Natural killer cell (primary cell): ENCODE measurements at regions not wholly inside any gene's neighbourhood (a gene's known extent, or its start where the extent isn't known, plus 50 kb on each side); places are given as distances from the start of the nearest gene placed in this dataset.

ENCODE experiments used
- ATAC-seq, 3 donors: fragments of 150-1000 bp in 2 of 3; fragments of 200-7000 bp in 1 of 3; cut with Tn5 transposase; 1 replicate in 1 of 3; 2 replicates in 2 of 3; pipeline ENCODE4 v1.10.0; 2021; ENCODE audit warnings: mild to moderate bottlenecking in 2 of 3, moderate library complexity in 2 of 3
- DNase-seq, 2 donors: peaks; one replicate each; pipeline versions ENCODE4 v3.0.0 to v3.0.0-alpha.2; 2013 to 2021; ENCODE audit warnings: mixed read lengths in 1 of 2
- H3K27ac ChIP-seq: one replicate; pipeline ENCODE4 v1.5.1; 2013; ENCODE audit warnings: mild to moderate bottlenecking, low read length
- H3K27me3 ChIP-seq: one replicate; pipeline ENCODE4 v1.6.1; 2013; ENCODE audit warnings: low read length; ENCODE audit not compliant: control insufficient read depth, insufficient read depth
- H3K36me3 ChIP-seq: one replicate; pipeline ENCODE4 v1.6.1; 2013; ENCODE audit warnings: low read length; ENCODE audit not compliant: control insufficient read depth, insufficient read depth
- H3K4me1 ChIP-seq: one replicate; pipeline ENCODE4 v1.6.1; 2013; ENCODE audit warnings: low read length; ENCODE audit not compliant: control insufficient read depth, insufficient read depth
- H3K4me3 ChIP-seq: one replicate; pipeline ENCODE4 v1.5.1; 2013; ENCODE audit warnings: low read length
- H3K9me3 ChIP-seq: one replicate; pipeline ENCODE4 v1.6.1; 2013; ENCODE audit warnings: low read length; ENCODE audit not compliant: control insufficient read depth, insufficient read depth
- H3K27ac Mint-ChIP-seq, 2 donors: one replicate each; pipeline ENCODE4 v1.8.0; 2022; ENCODE audit warnings: mild to moderate bottlenecking in 2 of 2, mixed read lengths in 2 of 2, moderate library complexity in 1 of 2
- H3K27me3 Mint-ChIP-seq, 2 donors: one replicate each; pipeline ENCODE4 v1.8.0; 2022; ENCODE audit warnings: low read depth in 2 of 2, mixed read lengths in 2 of 2
- H3K36me3 Mint-ChIP-seq: one replicate; pipeline ENCODE4 v1.8.0; 2022; ENCODE audit warnings: mixed read lengths
- H3K4me1 Mint-ChIP-seq, 2 donors: one replicate each; pipeline ENCODE4 v1.8.0; 2022; ENCODE audit warnings: mixed read lengths in 2 of 2
- H3K4me3 Mint-ChIP-seq: one replicate; pipeline ENCODE4 v1.8.0; 2022; ENCODE audit warnings: mild to moderate bottlenecking, moderate library complexity, mixed read lengths
- H3K9me3 Mint-ChIP-seq, 2 donors: one replicate each; pipeline ENCODE4 v1.8.0; 2022; ENCODE audit warnings: mixed read lengths in 2 of 2
- WGBS: methylation state at CpG from one replicate; pipeline ENCODE4 v1.1.7; 2013; ENCODE audit warnings: missing lambda C conversion rate; ENCODE audit not compliant: insufficient coverage; 5-methylcytosine and 5-hydroxymethylcytosine counted together
- intact Hi-C: fragments of 100-400 bp; cut with micrococcal nuclease; formaldehyde crosslinking; loops from one replicate; pipeline ENCODE4 v1.14.2; 2022
- TF ChIP-seq, protein P1 (sequence below): fragments of 200-600 bp; IDR thresholded peaks from one replicate; pipeline ENCODE4 v1.8.0; 2022; ENCODE audit warnings: antibody characterized with exemption

DNA sequence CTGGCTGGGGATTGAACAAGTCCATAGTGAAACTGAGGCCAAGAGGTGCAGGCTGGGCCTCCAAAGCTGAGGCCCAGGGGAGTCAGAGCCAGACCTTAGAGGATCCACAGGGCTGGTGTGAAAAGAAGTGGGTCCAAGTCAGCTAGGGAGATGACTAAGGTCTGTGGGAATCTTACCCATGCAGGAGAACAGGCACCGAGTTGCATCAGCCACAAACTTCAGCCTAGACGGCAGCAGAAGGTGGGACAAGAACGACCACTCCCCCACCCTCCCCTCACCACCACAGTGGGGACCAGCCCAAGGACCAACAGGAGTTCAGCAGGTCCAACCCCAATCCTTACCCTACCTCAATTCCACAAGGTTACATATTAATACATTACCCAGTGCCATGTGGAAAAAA lies 282.3 kb downstream of the TTLL7 start:
- intact Hi-C loops, result no loop called here
- H3K27me3 Mint-ChIP-seq, result no peaks in the 10 kb centered on the region
- H3K27me3 ChIP-seq, result no peaks in the 10 kb centered on the region
- no peak for ATAC-seq
- no peaks in the 10 kb centered on the region for H3K4me1 Mint-ChIP-seq
- no peak overlapping the region for H3K4me3 Mint-ChIP-seq
- no peaks in the 10 kb centered on the region for H3K9me3 ChIP-seq
- no peak overlapping the region for H3K27ac ChIP-seq
- H3K4me1 ChIP-seq, result no peaks in the 10 kb centered on the region
- H3K4me3 ChIP-seq, result no peak overlapping the region
- H3K27ac Mint-ChIP-seq, result no peak overlapping the region
- no peaks in the 10 kb centered on the region for H3K36me3 Mint-ChIP-seq
- H3K9me3 Mint-ChIP-seq, result peaks cover 2 to 3% of the 10 kb centered on the region in 2 donors
- TF ChIP-seq, protein P1, sequence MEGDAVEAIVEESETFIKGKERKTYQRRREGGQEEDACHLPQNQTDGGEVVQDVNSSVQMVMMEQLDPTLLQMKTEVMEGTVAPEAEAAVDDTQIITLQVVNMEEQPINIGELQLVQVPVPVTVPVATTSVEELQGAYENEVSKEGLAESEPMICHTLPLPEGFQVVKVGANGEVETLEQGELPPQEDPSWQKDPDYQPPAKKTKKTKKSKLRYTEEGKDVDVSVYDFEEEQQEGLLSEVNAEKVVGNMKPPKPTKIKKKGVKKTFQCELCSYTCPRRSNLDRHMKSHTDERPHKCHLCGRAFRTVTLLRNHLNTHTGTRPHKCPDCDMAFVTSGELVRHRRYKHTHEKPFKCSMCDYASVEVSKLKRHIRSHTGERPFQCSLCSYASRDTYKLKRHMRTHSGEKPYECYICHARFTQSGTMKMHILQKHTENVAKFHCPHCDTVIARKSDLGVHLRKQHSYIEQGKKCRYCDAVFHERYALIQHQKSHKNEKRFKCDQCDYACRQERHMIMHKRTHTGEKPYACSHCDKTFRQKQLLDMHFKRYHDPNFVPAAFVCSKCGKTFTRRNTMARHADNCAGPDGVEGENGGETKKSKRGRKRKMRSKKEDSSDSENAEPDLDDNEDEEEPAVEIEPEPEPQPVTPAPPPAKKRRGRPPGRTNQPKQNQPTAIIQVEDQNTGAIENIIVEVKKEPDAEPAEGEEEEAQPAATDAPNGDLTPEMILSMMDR, result no peak
- WGBS, result 84% methylated on average over 3 of the region's 3 CpGs
- no peaks in the 10 kb centered on the region for H3K36me3 ChIP-seq
- no peak for DNase-seq

GRCh38 chr1:83715550-83715949 lies 283.4 kb downstream of the TTLL7 start:
- Mint-ChIP-seq H3K27me3 (no peaks in the 10 kb centered on the region), H3K27ac (no peak overlapping the region), H3K4me3 (no peak overlapping the region), H3K36me3 (no peaks in the 10 kb centered on the region), H3K9me3 (peaks cover 2 to 3% of the 10 kb centered on the region in 2 donors), H3K4me1 (no peaks in the 10 kb centered on the region)
- no peak overlapping the region for H3K27ac ChIP-seq
- WGBS, result no CpG with 5 or more reads among the region's 1 CpG
- no peaks in the 10 kb centered on the region for H3K4me1 ChIP-seq
- no peak overlapping the region for H3K4me3 ChIP-seq
- DNase-seq, result no peak
- H3K36me3 ChIP-seq, result no peaks in the 10 kb centered on the region
- H3K9me3 ChIP-seq, result no peaks in the 10 kb centered on the region
- no peaks in the 10 kb centered on the region for H3K27me3 ChIP-seq
- intact Hi-C loops, result no loop called here
- no peak for ATAC-seq
- TF ChIP-seq, protein P1, result no peak

GRCh38 chr1:83709662-83710061 lies 289.3 kb downstream of the TTLL7 start:
- no peak overlapping the region for H3K27ac ChIP-seq
- no peak overlapping the region for H3K4me3 Mint-ChIP-seq
- H3K36me3 Mint-ChIP-seq, result no peaks in the 10 kb centered on the region
- ATAC-seq (no peak), DNase-seq (no peak)
- WGBS, result 100% methylated on average over 1 of the region's 1 CpG
- H3K4me1 ChIP-seq, result no peaks in the 10 kb centered on the region
- H3K27me3 Mint-ChIP-seq, result no peaks in the 10 kb centered on the region
- peaks cover 0 to 3% of the 10 kb centered on the region in 2 donors for H3K9me3 Mint-ChIP-seq
- TF ChIP-seq, protein P1, result no peak
- H3K36me3 ChIP-seq, result no peaks in the 10 kb centered on the region
- no peak overlapping the region for H3K27ac Mint-ChIP-seq
- H3K4me1 Mint-ChIP-seq, result no peaks in the 10 kb centered on the region
- H3K4me3 ChIP-seq, result no peak overlapping the region
- intact Hi-C loops, result no loop called here
- no peaks in the 10 kb centered on the region for H3K9me3 ChIP-seq
- H3K27me3 ChIP-seq, result no peaks in the 10 kb centered on the region

GRCh38 chr1:83706354-83706938 lies 292.5 kb downstream of the TTLL7 start:
- H3K27me3 Mint-ChIP-seq, result no peaks in the 10 kb centered on the region
- intact Hi-C loops, result no loop called here
- peaks cover 0 to 3% of the 10 kb centered on the region in 2 donors for H3K9me3 Mint-ChIP-seq

More at GRCh38 chr1:83706354-83706938, 292.5 kb downstream of the TTLL7 start:
- Histone ChIP-seq H3K4me1 (no peaks in the 10 kb centered on the region), H3K27ac (no peak overlapping the region), H3K36me3 (no peaks in the 10 kb centered on the region), H3K27me3 (no peaks in the 10 kb centered on the region), H3K4me3 (no peak overlapping the region), H3K9me3 (no peaks in the 10 kb centered on the region)
- 91% methylated on average over 1 of the region's 3 CpGs for WGBS
- ATAC-seq, result no peak
- H3K4me1 Mint-ChIP-seq, result no peaks in the 10 kb centered on the region
- H3K27ac Mint-ChIP-seq, result no peak overlapping the region
- TF ChIP-seq, protein P1, result no peak
- no peak for DNase-seq
- no peak overlapping the region for H3K4me3 Mint-ChIP-seq
- H3K36me3 Mint-ChIP-seq, result no peaks in the 10 kb centered on the region
